ENCODE measurements at regions not wholly inside any gene's neighbourhood (a gene's known extent, or its start where the extent isn't known, plus 50 kb on each side); places are given as distances from the start of the nearest gene placed in this dataset.

GRCh38 chr13:33454844-33455705 lies 169.5 kb upstream of the STARD13 start:
- Histone ChIP-seq H3K4me1 (ENCODE audit: control insufficient read depth, insufficient read depth, low read length) (no peaks in the 10 kb centered on the region), H3K36me3 (ENCODE audit: control insufficient read depth, insufficient read depth, low read length) (no peaks in the 10 kb centered on the region), H3K9me3 (ENCODE audit: control insufficient read depth, low read length) (peaks cover 4% of the 10 kb centered on the region), H3K9ac (ENCODE audit: low read length) (no peak overlapping the region), H3K27me3 (ENCODE audit: control insufficient read depth, insufficient read depth, low read length) (no peaks in the 10 kb centered on the region), H3K4me3 (ENCODE audit: low read length) (no peak overlapping the region)

GRCh38 chr13:33459702-33460101 lies 174.1 kb upstream of the STARD13 start:
- Histone ChIP-seq H3K9me3 (ENCODE audit: control insufficient read depth, low read length) (peaks cover 4% of the 10 kb centered on the region), H3K36me3 (ENCODE audit: control insufficient read depth, insufficient read depth, low read length) (no peaks in the 10 kb centered on the region), H3K4me1 (ENCODE audit: control insufficient read depth, insufficient read depth, low read length) (no peaks in the 10 kb centered on the region), H3K9ac (ENCODE audit: low read length) (no peak overlapping the region), H3K4me3 (ENCODE audit: low read length) (no peak overlapping the region), H3K27me3 (ENCODE audit: control insufficient read depth, insufficient read depth, low read length) (no peaks in the 10 kb centered on the region)

- no peaks in the 10 kb centered on the region for H3K4me1 ChIP-seq (ENCODE audit: control insufficient read depth, insufficient read depth, low read length)
- H3K4me3 ChIP-seq (ENCODE audit: low read length) = no peak overlapping the region
- H3K9ac ChIP-seq (ENCODE audit: low read length) = no peak overlapping the region
- H3K27me3 ChIP-seq (ENCODE audit: control insufficient read depth, insufficient read depth, low read length) = no peaks in the 10 kb centered on the region
- H3K36me3 ChIP-seq (ENCODE audit: control insufficient read depth, insufficient read depth, low read length) = no peaks in the 10 kb centered on the region
- peaks cover 4% of the 10 kb centered on the region for H3K9me3 ChIP-seq (ENCODE audit: control insufficient read depth, low read length)
Measured at GRCh38 chr13:33462109-33462508, 176.6 kb upstream of the STARD13 start.

GRCh38 chr13:33464345-33464744 lies 178.8 kb upstream of the STARD13 start:
- H3K9ac ChIP-seq (ENCODE audit: low read length) = no peak overlapping the region
- no peaks in the 10 kb centered on the region for H3K27me3 ChIP-seq (ENCODE audit: control insufficient read depth, insufficient read depth, low read length)
- H3K4me3 ChIP-seq (ENCODE audit: low read length) = no peak overlapping the region
- H3K9me3 ChIP-seq (ENCODE audit: control insufficient read depth, low read length) = peaks cover 4% of the 10 kb centered on the region
- no peaks in the 10 kb centered on the region for H3K36me3 ChIP-seq (ENCODE audit: control insufficient read depth, insufficient read depth, low read length)
- H3K4me1 ChIP-seq (ENCODE audit: control insufficient read depth, insufficient read depth, low read length) = no peaks in the 10 kb centered on the region

- H3K9me3 ChIP-seq (ENCODE audit: control insufficient read depth, low read length) = no peaks in the 10 kb centered on the region
- no peaks in the 10 kb centered on the region for H3K4me1 ChIP-seq (ENCODE audit: control insufficient read depth, insufficient read depth, low read length)
- no peaks in the 10 kb centered on the region for H3K36me3 ChIP-seq (ENCODE audit: control insufficient read depth, insufficient read depth, low read length)
- H3K4me3 ChIP-seq (ENCODE audit: low read length) = no peak overlapping the region
- no peak overlapping the region for H3K9ac ChIP-seq (ENCODE audit: low read length)
- H3K27me3 ChIP-seq (ENCODE audit: control insufficient read depth, insufficient read depth, low read length) = no peaks in the 10 kb centered on the region
Measured at GRCh38 chr13:33466262-33466661, 180.7 kb upstream of the STARD13 start.

- no peak overlapping the region for H3K9ac ChIP-seq (ENCODE audit: low read length)
- no peak overlapping the region for H3K4me3 ChIP-seq (ENCODE audit: low read length)
- H3K36me3 ChIP-seq (ENCODE audit: control insufficient read depth, insufficient read depth, low read length) = no peaks in the 10 kb centered on the region
- H3K9me3 ChIP-seq (ENCODE audit: control insufficient read depth, low read length) = no peaks in the 10 kb centered on the region
- no peaks in the 10 kb centered on the region for H3K27me3 ChIP-seq (ENCODE audit: control insufficient read depth, insufficient read depth, low read length)
- H3K4me1 ChIP-seq (ENCODE audit: control insufficient read depth, insufficient read depth, low read length) = no peaks in the 10 kb centered on the region
Measured at GRCh38 chr13:33467556-33467955, 182.0 kb upstream of the STARD13 start.

- H3K9ac ChIP-seq (ENCODE audit: low read length) = no peak overlapping the region
- H3K36me3 ChIP-seq (ENCODE audit: control insufficient read depth, insufficient read depth, low read length) = no peaks in the 10 kb centered on the region
- H3K4me3 ChIP-seq (ENCODE audit: low read length) = no peak overlapping the region
- no peaks in the 10 kb centered on the region for H3K9me3 ChIP-seq (ENCODE audit: control insufficient read depth, low read length)
- no peaks in the 10 kb centered on the region for H3K27me3 ChIP-seq (ENCODE audit: control insufficient read depth, insufficient read depth, low read length)
- H3K4me1 ChIP-seq (ENCODE audit: control insufficient read depth, insufficient read depth, low read length) = no peaks in the 10 kb centered on the region
Measured at GRCh38 chr13:33471204-33471603, 185.6 kb upstream of the STARD13 start.

GRCh38 chr13:33472446-33472845 lies 186.9 kb upstream of the STARD13 start:
- no peak overlapping the region for H3K4me3 ChIP-seq (ENCODE audit: low read length)
- H3K36me3 ChIP-seq (ENCODE audit: control insufficient read depth, insufficient read depth, low read length) = no peaks in the 10 kb centered on the region
- no peaks in the 10 kb centered on the region for H3K27me3 ChIP-seq (ENCODE audit: control insufficient read depth, insufficient read depth, low read length)
- no peak overlapping the region for H3K9ac ChIP-seq (ENCODE audit: low read length)
- H3K9me3 ChIP-seq (ENCODE audit: control insufficient read depth, low read length) = no peaks in the 10 kb centered on the region
- H3K4me1 ChIP-seq (ENCODE audit: control insufficient read depth, insufficient read depth, low read length) = no peaks in the 10 kb centered on the region

GRCh38 chr13:33479105-33479504 lies 193.6 kb upstream of the STARD13 start:
- Histone ChIP-seq H3K9me3 (ENCODE audit: control insufficient read depth, low read length) (no peaks in the 10 kb centered on the region), H3K4me3 (ENCODE audit: low read length) (no peak overlapping the region), H3K4me1 (ENCODE audit: control insufficient read depth, insufficient read depth, low read length) (no peaks in the 10 kb centered on the region), H3K36me3 (ENCODE audit: control insufficient read depth, insufficient read depth, low read length) (no peaks in the 10 kb centered on the region), H3K27me3 (ENCODE audit: control insufficient read depth, insufficient read depth, low read length) (no peaks in the 10 kb centered on the region), H3K9ac (ENCODE audit: low read length) (no peak overlapping the region)

GRCh38 chr13:33480561-33480960 lies 195.0 kb upstream of the STARD13 start:
- Histone ChIP-seq H3K36me3 (ENCODE audit: control insufficient read depth, insufficient read depth, low read length) (no peaks in the 10 kb centered on the region), H3K9me3 (ENCODE audit: control insufficient read depth, low read length) (no peaks in the 10 kb centered on the region), H3K4me3 (ENCODE audit: low read length) (no peak overlapping the region), H3K27me3 (ENCODE audit: control insufficient read depth, insufficient read depth, low read length) (no peaks in the 10 kb centered on the region), H3K9ac (ENCODE audit: low read length) (no peak overlapping the region), H3K4me1 (ENCODE audit: control insufficient read depth, insufficient read depth, low read length) (no peaks in the 10 kb centered on the region)

GRCh38 chr13:33483471-33483870 lies 197.9 kb upstream of the STARD13 start:
- H3K4me3 ChIP-seq (ENCODE audit: low read length) = no peak overlapping the region
- H3K36me3 ChIP-seq (ENCODE audit: control insufficient read depth, insufficient read depth, low read length) = no peaks in the 10 kb centered on the region
- H3K4me1 ChIP-seq (ENCODE audit: control insufficient read depth, insufficient read depth, low read length) = no peaks in the 10 kb centered on the region
- no peak overlapping the region for H3K9ac ChIP-seq (ENCODE audit: low read length)
- no peaks in the 10 kb centered on the region for H3K27me3 ChIP-seq (ENCODE audit: control insufficient read depth, insufficient read depth, low read length)
- H3K9me3 ChIP-seq (ENCODE audit: control insufficient read depth, low read length) = no peaks in the 10 kb centered on the region

GRCh38 chr13:33485247-33485646 lies 199.7 kb upstream of the STARD13 start:
- Histone ChIP-seq H3K9ac (ENCODE audit: low read length) (no peak overlapping the region), H3K4me3 (ENCODE audit: low read length) (no peak overlapping the region), H3K4me1 (ENCODE audit: control insufficient read depth, insufficient read depth, low read length) (no peaks in the 10 kb centered on the region), H3K9me3 (ENCODE audit: control insufficient read depth, low read length) (no peaks in the 10 kb centered on the region), H3K27me3 (ENCODE audit: control insufficient read depth, insufficient read depth, low read length) (no peaks in the 10 kb centered on the region), H3K36me3 (ENCODE audit: control insufficient read depth, insufficient read depth, low read length) (no peaks in the 10 kb centered on the region)

Data from mucosa of stomach (tissue), 1 donor.